GM21619 (cell line): ENCODE measurements at regions not wholly inside any gene's neighbourhood (a gene's known extent, or its start where the extent isn't known, plus 50 kb on each side); places are given as distances from the start of the nearest gene placed in this dataset.

Experiments
- ATAC-seq: cut with Tn5 transposase; IDR thresholded peaks from one replicate; pipeline ENCODE4 v1.9.1; 2021; ENCODE audit not compliant: unreplicated experiment

DNA sequence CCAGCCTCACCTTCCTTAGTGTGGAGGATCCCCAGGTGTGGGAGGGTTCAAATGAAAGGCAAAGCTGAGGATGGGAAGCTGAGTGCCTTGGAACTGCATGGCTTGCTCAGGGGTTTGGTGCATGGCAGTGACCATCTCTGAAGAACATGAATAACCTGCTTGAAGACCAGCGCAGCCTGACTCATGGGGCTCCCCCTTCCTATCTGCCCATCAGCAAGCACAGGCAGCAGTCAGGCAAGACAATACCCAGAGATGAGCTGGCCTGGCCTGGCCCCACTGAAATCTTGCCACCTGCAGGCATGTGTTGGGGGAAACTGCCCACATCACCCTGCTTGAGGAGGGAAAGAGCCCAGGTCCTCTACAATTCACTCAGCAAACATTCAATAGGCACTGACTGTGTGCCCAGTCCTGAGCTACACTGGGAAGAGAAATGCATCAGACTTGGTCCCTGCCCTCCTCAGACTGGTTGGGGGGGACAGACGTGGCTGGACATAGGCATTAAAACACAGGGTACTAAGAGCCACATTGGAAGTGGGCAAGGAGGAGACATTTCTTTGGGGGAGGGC lies 105.0 kb upstream of the ALDH1B1 start:
- ATAC-seq: no peak

DNA sequence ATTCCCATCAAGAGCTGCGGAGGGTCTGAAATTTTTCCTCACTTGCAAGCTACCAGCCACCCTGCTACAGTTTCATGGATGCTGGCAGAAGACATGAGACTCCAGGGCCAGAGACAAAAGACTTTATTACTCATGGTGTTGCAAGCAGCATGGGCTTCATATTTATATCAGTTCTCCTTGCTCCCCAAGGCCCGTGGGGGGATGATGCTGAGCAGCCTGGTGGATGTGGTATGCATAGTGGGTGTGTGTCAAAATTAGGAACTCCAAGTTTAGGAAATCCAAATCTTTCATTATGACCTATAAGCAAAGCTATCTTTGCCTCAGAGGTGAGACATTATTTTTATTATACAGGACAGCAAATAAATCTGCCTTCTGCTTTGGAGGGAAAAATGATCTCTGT lies 105.7 kb upstream of the ALDH1B1 start:
- no peak for ATAC-seq

DNA sequence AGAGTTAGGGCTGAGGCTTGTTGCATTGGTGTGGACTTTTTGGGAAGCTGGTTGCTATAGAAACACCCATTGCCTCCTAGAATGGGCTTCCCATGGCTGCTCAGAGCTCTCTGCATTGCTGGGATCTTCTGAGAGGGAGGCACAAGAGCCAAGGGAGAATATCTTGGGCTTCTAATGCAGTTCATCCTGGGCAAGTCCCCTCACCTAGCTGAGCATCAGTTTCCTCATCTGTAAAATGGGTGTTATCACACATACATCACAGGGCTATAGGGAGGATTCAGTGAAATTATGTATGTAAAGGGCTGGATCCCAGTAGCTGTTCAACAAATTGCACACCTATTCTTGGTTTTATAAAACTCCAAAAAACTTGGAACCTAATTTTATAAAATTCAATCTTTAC lies 106.1 kb upstream of the ALDH1B1 start:
- no peak for ATAC-seq

DNA sequence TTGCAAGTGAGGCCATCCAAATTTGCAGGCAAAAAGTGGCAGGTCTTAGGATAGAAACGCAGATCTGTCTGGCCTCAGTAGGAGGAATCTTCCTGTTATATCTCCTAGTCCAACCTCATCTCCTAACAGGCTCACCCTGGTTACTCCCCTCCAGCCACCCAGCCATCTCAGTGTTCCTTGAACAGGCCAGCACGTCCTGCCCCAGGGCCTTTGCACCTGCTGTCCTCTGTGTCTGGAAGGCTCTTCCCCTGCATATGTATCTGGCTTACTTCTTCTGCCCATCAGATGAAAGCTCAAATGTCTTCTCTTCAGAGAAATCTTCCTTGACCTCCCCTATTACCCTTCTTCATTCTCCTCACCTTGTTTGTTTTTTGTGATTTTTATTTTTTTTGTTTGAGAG lies 107.3 kb upstream of the ALDH1B1 start:
- no peak for ATAC-seq

DNA sequence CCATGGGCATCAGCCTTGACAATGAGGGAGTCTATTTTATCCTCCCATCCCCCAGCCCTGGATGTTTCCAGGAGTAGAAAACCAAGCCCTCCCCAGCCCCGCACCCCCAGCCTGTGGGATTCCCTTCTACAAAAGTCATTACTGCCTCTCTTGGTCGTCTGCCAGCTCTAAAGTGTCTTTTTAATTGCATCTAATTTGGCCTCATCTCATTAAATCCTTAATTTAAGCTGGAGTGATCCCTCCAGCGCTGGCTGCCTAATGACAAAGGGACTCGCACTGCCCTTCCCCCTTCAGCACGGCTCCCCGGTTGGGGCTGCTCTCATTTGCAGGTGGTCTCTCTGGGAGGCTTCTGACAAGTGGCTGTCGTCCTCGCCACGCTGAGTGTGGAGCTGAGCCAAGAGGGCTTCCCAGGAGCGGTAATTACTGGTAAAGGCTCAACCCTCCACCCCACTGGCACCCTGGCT lies 107.9 kb upstream of the ALDH1B1 start:
- ATAC-seq: no peak

DNA sequence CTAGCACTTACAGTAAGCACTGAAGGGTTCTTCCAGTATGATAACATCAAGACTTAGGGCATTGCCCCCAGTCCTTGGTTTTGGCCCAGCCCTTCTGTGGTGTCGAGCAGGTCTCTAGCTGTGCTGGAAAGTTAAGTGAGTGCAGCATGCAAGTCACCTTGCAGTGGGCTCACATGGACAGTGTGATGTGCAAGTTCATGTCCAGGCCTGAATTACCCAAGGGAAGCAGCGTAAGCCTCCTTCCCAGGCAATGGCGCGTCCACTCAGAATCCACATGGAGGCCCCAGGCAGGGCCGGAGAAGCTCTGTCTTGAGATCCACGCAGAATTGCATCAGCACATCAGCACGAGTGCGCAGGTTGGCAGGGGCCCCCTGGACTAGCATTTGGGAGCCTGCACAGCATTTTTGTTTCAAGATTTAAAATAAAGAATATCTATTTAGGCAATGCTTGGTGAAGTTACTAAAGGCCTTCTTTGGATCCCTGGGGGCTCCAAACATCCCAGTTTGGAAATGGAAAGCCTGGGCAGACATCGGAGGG lies 108.4 kb upstream of the ALDH1B1 start:
- ATAC-seq: no peak

DNA sequence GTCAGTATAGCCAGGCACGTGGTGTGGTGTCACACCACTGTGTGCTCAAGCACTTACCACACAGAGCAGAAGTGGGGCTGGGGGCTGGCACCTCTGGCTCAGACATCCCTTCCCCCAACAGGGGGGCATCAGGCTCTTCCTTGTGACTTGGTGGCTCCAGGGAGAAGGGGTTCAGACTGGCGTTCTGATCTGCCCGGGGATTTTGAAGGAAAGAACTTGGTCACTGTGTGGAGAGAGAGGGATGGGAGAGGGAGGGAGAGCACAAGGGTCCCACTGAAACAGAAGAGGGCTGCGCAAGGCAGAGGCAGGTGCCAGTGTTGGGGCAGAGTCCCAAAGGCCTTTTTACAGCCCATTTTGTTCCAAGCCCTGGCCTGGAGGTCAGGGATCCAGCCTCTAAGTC lies 109.7 kb upstream of the ALDH1B1 start:
- no peak for ATAC-seq

DNA sequence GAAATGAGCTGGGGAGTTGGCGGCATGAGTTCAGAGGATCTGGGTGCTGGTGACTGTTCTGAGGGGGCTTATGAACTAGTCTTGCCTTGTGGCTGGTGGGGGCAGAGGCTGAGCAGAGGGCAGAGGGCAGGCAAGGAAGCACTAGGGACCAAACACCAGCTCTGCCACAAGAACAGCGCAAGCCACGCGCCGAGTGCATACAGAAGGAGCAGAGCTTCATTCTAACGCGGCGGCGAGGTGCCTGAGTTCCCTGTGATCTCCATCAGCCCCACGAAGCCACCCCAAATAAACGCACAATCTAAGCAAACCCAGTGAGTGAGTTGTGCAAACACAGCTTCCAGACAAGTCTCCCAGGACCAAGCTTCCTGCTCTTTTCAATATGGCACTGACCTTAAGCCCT lies 110.6 kb upstream of the ALDH1B1 start:
- no peak for ATAC-seq

DNA sequence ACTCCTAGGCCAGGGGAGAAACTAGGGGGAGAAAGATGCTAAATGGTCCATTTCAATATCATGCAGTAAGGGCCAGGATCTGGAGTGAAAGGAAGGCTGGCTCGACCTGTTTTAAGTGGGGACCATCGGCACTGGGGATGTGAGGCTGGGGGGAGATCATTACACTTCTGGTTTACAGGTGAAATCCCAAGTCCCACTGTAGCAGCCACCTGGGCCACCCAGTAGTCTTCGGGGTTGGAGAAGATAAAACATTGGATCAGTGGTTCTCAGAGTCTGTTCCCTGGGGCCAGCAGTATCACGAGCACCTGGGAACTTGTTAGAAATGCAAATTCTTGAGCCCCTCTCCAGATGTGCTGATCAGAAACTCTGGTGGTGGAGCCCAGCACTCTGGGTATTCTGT lies 111.3 kb upstream of the ALDH1B1 start:
- ATAC-seq: no peak

DNA sequence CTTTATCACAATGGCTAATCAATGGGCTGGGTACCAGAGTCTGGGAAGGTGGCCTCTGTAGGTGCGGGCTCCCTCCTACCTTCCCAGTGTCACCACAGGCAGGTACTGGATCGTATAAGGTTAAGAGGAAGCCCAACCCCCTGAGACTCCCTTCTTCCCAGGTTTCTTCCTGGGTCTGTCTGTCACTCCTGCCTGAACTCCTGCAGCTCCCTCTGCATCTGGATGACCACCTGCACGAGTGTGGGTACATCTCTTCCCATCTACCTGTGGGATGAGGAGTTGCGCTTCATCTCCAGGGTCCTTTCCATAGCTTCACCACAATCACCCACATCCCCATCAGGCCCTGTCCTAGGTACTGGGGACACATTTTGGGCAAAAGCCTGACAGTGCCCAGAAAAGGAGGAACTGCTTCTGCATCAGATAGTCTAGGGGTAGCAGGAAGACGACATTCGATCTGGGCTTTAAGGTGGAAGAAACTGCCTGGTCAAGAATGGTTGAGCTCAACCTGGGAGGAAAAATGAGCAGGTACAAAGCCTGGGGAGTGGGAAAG lies 112.2 kb upstream of the ALDH1B1 start:
- no peak for ATAC-seq

DNA sequence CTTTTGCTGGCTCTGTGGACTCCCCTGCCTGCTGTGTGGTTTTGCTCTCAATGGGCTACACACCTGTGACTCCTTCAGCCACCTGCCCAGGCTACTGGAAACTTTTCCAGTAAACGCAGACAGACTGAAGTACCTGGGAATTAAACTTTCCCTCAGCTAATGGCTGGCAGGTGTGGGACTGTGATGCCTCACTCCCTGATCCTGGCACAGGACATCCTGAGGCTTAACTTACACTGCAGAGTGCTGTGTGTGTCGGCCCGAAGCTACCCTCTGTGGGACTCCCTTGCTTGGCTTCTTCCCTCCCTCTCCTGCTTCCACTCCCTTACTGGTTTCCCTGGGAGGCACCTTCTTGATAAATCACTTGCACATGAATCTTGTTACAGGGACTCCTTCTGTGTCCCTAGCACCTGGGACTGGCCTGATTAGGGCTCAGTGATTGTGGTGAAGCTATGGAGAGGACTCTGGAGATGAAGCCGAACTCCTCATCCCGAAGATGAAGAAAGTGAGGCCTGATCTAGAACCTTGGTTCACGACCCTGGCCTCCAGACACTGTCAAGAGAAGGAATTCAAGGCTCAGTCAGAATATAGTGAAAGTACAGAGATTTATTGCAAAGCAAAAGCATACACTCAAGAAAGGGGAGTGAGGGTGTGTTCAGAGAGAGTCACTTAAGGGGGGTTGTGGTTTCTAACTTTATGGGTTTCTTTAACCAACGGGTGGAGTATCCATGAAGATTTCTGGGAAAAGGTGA lies 113.4 kb upstream of the ALDH1B1 start:
- no peak for ATAC-seq

DNA sequence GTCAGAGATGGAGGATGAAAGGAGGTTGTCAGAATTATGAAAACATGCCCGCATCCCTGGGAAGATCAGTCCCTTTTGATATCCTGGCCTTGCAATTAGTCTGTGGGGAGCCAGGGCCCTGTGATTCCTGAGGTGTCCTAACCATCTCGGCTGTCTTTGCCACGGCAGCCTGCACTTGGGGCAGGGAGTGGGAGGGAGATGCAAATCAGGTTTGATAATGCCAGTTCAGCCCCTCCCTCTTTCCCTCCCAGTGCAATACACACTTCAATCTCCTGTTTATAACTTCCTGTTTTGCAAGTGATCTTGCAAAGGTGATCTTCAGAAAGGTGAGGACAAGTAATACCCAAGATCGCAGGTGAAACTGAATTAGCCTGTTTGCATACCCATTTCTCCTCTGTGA lies 114.0 kb upstream of the ALDH1B1 start:
- ATAC-seq: no peak

DNA sequence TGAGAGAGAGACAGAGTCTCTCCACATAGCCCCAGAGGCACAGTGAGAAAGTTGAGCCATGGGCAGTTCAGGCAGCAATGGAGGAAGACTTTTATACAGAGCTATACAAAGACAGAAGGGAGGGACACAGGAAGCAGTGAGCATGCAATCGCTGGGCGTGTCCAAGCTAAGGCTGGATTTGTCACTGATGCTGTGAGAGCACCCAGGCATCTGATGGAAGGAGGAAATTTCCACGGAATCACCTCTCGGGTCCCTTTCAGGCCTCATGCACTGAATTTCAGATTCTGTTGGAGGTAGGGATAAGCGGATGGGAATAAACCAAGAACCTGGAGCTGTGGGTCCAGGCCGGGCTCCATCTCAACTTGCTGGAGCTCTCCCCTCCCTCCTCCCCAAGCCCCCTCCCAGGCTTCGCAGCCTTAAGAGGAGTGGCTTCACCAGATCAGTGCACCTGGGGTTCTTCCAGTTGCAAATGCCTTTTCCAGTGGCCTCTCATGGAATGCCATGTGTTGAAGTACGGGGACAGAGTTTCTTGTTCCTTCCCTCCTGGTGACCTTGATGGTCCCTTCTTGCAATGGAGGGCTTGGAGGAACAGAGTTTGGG lies 114.8 kb upstream of the ALDH1B1 start:
- no peak for ATAC-seq

DNA sequence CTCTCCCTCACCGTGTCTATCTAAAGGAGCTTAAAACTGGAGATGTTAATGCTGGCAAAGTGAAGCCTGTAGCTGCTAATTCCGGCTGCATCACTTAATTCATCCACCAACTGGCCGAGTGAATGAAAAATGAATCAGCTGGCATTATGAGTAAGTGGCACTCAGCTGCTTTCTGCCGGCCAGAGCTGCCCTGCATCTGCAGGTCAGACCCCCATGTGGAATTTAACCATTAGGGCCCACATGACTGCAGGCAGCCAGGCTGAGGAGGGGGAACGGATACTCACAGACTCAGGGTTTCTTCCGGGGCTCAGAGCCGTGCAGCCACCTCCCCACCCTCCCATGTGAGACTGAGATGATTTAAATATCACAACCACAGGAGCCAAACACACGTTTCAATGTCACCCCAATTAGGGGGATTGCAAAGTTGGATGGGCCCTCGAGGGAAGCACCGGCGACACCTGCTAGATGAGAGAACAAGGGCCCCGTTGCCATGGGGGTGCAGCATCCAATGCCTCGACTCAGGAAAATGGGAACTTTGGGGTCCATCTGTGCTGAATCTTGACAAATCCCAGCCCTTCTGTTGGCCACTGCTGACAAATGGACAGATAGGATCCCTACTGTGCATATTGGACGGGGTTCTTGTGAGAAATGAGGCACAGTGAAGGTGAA lies 115.6 kb upstream of the ALDH1B1 start:
- no peak for ATAC-seq

DNA sequence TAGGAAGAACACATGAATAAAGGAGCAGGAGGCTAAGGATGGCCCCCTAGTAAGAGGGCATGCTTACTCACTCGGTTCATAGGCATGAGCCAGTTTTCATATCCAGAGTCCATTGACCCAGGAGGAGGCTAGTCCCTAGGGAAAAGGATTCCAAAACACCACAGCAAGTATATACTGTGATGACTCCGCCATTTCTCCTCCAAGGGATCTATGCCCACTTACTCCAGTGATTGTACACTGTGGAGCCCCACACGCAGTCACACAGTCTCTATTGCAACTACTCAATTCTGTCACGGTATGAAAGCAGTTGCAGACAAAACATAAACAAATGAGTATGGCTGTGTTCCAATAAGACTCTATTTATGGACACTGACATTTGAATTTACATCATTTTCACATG lies 117.7 kb upstream of the ALDH1B1 start:
- no peak for ATAC-seq

DNA sequence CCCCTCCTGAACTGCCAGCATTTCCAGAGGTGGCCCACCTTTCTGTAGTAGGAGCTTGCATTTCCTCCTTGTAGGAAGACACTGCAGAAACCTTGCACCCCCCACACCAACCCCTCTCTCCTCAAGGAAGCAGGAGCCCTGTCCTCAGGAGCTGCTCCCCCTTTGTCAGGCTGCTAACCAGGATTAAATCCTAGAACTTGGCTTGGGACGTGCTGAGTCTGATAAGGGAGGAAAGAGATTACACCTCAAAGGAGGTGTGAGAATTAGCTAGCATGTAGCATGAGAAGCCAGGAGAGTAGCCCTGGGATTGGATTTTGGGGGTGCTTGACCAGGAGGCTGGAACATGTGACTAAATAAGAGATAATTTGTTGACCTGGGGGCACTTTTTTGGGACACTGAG lies 119.8 kb upstream of the ALDH1B1 start:
- ATAC-seq: no peak

DNA sequence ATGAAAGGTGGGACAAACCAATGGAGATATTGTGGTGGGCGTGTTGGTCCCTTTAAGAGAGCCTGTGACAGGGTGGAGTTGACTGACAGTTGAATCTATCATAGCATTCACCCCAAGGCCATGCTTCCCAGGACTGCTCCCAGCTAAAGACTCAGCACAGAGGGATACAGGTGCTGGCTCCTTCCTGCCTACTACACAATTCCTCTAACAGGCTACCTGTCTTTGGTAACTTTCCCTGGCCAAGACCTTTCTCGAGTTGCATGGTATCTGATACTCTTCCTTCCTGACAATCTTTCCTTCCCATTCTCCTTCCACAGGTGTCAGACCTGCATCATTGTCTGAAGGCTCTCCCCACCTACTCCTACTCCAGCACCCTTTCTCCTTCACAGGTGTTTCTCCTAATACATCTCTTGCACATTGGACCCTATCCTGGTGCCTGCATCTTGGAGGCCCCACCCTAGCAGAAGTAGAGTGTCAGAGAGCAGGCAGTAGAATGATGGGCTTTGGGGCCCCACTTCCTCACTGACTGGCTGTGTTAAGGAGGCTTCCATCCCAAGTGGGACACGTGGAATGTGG lies 120.7 kb upstream of the ALDH1B1 start:
- no peak for ATAC-seq

DNA sequence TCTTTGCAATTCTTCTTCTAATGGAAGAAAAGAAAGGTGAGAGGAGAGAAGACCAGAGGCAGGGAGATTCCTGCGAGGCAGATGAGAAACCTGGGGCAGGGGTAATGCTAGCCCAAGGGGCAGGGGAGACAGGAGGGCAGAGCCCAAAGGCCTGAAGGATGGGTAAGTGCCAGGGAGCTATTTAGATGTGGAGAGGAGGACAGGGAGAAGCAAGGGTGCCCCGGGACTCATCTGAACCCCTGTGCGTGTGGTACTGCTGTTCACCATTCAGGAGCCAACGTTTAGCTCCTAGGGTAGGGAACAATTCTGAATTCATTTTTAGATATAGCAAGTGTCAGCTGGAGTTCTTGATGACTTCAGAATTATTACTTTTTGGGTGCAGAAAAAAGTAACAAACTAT lies 122.7 kb upstream of the ALDH1B1 start:
- no peak for ATAC-seq

DNA sequence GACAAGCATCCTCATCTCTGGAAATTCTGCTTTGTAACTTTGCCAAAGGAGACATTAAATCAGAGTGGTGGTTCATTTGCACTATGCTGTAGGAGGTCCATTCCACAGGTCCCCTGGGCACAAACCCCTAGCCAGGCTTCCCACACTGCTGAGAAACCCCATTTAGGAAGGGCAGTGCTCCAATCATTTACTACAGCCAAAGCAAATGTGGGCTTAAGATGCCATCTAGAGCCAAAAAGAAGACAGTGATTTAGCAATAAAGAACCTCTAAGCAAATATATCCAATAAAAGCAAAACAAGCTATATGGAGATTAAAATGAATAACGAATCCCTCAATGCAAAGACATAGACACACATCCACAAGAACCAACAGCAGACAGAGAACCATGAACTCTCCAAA lies 129.0 kb upstream of the ALDH1B1 start:
- no peak for ATAC-seq

DNA sequence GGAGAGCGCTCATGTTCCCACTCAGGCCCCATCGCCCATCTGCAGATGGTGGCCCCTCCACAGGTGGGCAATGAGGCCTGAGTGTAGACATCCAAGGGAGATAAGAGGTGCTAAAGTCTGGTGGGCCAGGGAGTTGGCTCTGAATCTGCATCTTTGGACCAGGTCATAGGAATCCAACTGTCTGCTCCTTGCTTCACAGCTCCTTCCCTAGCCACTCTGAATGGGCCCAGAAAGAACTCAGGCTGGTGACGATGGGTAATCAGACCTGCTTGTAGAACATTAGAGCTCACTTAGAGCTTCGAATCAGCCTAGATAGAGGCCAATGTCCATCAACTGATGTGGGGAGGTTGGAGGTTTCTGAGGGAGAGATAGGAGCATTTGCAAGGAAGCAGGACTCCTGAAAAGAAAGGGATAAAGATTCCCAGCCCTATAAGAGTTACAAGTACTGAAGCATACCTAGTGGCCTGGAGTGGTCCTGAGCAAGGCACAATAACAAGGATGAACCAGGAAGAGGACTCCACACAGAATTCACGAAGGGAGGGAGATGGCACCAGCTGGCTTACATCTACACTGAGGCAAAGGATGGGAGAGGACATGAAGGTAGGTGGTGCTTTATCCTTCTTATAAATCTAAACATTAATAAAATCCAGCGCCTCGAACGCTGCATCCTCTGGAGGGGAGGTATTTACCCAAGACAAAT lies 132.8 kb upstream of the ALDH1B1 start:
- no peak for ATAC-seq

DNA sequence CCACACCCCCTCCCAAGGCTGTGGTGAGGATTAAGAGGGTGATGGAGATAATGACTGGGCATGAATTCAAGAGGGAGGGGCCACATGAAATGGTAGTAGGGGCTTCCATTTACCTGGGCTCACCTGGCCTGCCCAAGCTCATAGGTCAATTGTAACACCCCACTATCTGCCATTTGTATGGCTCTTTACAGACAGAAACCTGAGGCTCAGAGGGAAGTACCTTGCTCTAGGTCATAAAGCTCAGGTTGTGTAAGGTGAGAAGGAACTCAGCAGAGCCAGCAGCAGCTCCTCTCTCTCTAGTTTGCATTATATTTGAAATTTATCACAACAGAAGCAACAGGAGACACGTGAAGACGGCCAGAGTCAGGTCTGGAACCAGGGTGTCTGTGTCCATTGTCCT lies 133.4 kb upstream of the ALDH1B1 start:
- ATAC-seq: no peak
